ENCODE measurements at regions not wholly inside any gene's neighbourhood (a gene's known extent, or its start where the extent isn't known, plus 50 kb on each side); places are given as distances from the start of the nearest gene placed in this dataset.

- DNase-seq (ENCODE audit: low read depth in 2 of 2), result no peak
- no peak overlapping the region for H3K4me3 ChIP-seq (replicated peaks in 1 of 4; ENCODE audit: control extremely low read depth in 1 of 4, insufficient read depth in 1 of 4, low read depth in 3 of 4, low read length in 4 of 4)
These were observed 182.7 kb upstream of the FAT4 start for GRCh38 chr4:125131891-125132680.

GRCh38 chr4:125125276-125125675 is 189.5 kb upstream of the FAT4 start:
- H3K27me3 ChIP-seq (ENCODE audit: control insufficient read depth, insufficient read depth, low read length), result no peaks in the 10 kb centered on the region
- H3K27ac ChIP-seq (ENCODE audit: insufficient read depth, low read length), result no peak overlapping the region
- no peak overlapping the region for H3K4me3 ChIP-seq (replicated peaks in 1 of 4; ENCODE audit: control extremely low read depth in 1 of 4, insufficient read depth in 1 of 4, low read depth in 3 of 4, low read length in 4 of 4)
- H4K20me1 ChIP-seq (ENCODE audit: control insufficient read depth, extremely low read depth, insufficient read depth, low read length), result no peaks in the 10 kb centered on the region
- no peaks in the 10 kb centered on the region for H3K4me1 ChIP-seq (ENCODE audit: control insufficient read depth, extremely low read depth, insufficient read depth, low read length)
- H3K9me3 ChIP-seq (ENCODE audit: control insufficient read depth, insufficient read depth, low read depth, low read length), result no peaks in the 10 kb centered on the region
- H3K9ac ChIP-seq (ENCODE audit: insufficient read depth, low read length), result no peak overlapping the region
- TF ChIP-seq EZH2 (IDR thresholded peaks at IDR 0.05; ENCODE audit: low read length, missing control alignments) (no peak), CTCF (conservative IDR thresholded peaks at IDR 0.05 in 1 of 2, IDR thresholded peaks at IDR 0.05 in 1 of 2; ENCODE audit: low read depth in 1 of 2, low read length in 2 of 2) (no peak)
- no peak overlapping the region for H3K4me2 ChIP-seq (ENCODE audit: extremely low read depth, insufficient read depth, low read length)
- no peaks in the 10 kb centered on the region for H3K79me2 ChIP-seq (ENCODE audit: control insufficient read depth, insufficient read depth, low read length)
- no peaks in the 10 kb centered on the region for H3K36me3 ChIP-seq (ENCODE audit: control insufficient read depth, insufficient read depth, low read length)
- H2AFZ ChIP-seq (ENCODE audit: low read length), result peak overlapping the region; percentile 73
- peak in 1 of 2 donors; percentile 16 for DNase-seq (ENCODE audit: low read depth in 2 of 2)

More at GRCh38 chr4:125131891-125132680, 182.7 kb upstream of the FAT4 start:
- no peaks in the 10 kb centered on the region for H3K27me3 ChIP-seq (ENCODE audit: control insufficient read depth, insufficient read depth, low read length)
- no peak overlapping the region for H2AFZ ChIP-seq (ENCODE audit: low read length)
- H3K36me3 ChIP-seq (ENCODE audit: control insufficient read depth, insufficient read depth, low read length), result no peaks in the 10 kb centered on the region
- no peak overlapping the region for H3K9ac ChIP-seq (ENCODE audit: insufficient read depth, low read length)
- TF ChIP-seq CTCF (conservative IDR thresholded peaks at IDR 0.05 in 1 of 2, IDR thresholded peaks at IDR 0.05 in 1 of 2; ENCODE audit: low read depth in 1 of 2, low read length in 2 of 2) (no peak), EZH2 (IDR thresholded peaks at IDR 0.05; ENCODE audit: low read length, missing control alignments) (no peak)
- no peaks in the 10 kb centered on the region for H3K4me1 ChIP-seq (ENCODE audit: control insufficient read depth, extremely low read depth, insufficient read depth, low read length)
- H3K9me3 ChIP-seq (ENCODE audit: control insufficient read depth, insufficient read depth, low read depth, low read length), result no peaks in the 10 kb centered on the region
- no peak overlapping the region for H3K4me2 ChIP-seq (ENCODE audit: extremely low read depth, insufficient read depth, low read length)
- no peak overlapping the region for H3K27ac ChIP-seq (ENCODE audit: insufficient read depth, low read length)
- no peaks in the 10 kb centered on the region for H3K79me2 ChIP-seq (ENCODE audit: control insufficient read depth, insufficient read depth, low read length)
- no peaks in the 10 kb centered on the region for H4K20me1 ChIP-seq (ENCODE audit: control insufficient read depth, extremely low read depth, insufficient read depth, low read length)

- no peak overlapping the region for H3K27ac ChIP-seq (ENCODE audit: insufficient read depth, low read length)
- no peak overlapping the region for H2AFZ ChIP-seq (ENCODE audit: low read length)
- peak; percentile 29 to 36 for DNase-seq (ENCODE audit: low read depth in 2 of 2)
- TF ChIP-seq CTCF (conservative IDR thresholded peaks at IDR 0.05 in 1 of 2, IDR thresholded peaks at IDR 0.05 in 1 of 2; ENCODE audit: low read depth in 1 of 2, low read length in 2 of 2) (no peak), EZH2 (IDR thresholded peaks at IDR 0.05; ENCODE audit: low read length, missing control alignments) (no peak)
- H3K79me2 ChIP-seq (ENCODE audit: control insufficient read depth, insufficient read depth, low read length), result no peaks in the 10 kb centered on the region
- H3K27me3 ChIP-seq (ENCODE audit: control insufficient read depth, insufficient read depth, low read length), result no peaks in the 10 kb centered on the region
- H3K4me2 ChIP-seq (ENCODE audit: extremely low read depth, insufficient read depth, low read length), result no peak overlapping the region
- H3K9me3 ChIP-seq (ENCODE audit: control insufficient read depth, insufficient read depth, low read depth, low read length), result no peaks in the 10 kb centered on the region
- H3K9ac ChIP-seq (ENCODE audit: insufficient read depth, low read length), result no peak overlapping the region
- no peaks in the 10 kb centered on the region for H3K36me3 ChIP-seq (ENCODE audit: control insufficient read depth, insufficient read depth, low read length)
- H4K20me1 ChIP-seq (ENCODE audit: control insufficient read depth, extremely low read depth, insufficient read depth, low read length), result no peaks in the 10 kb centered on the region
- H3K4me3 ChIP-seq (replicated peaks in 1 of 4; ENCODE audit: control extremely low read depth in 1 of 4, insufficient read depth in 1 of 4, low read depth in 3 of 4, low read length in 4 of 4), result no peak overlapping the region
- H3K4me1 ChIP-seq (ENCODE audit: control insufficient read depth, extremely low read depth, insufficient read depth, low read length), result no peaks in the 10 kb centered on the region
These were observed 191.1 kb upstream of the FAT4 start for GRCh38 chr4:125123570-125124109.

Data from fibroblast of lung (primary cell).